Stomach (tissue), 4 donors: ENCODE measurements at regions not wholly inside any gene's neighbourhood (a gene's known extent, or its start where the extent isn't known, plus 50 kb on each side); places are given as distances from the start of the nearest gene placed in this dataset.

Experiments
- POLR2A ChIP-seq, 4 donors: fragments of 450-650 bp; IDR thresholded peaks; one replicate each; pipeline ENCODE4 v1.6.1; 2016; ENCODE audit warnings: antibody characterized with exemption in 4 of 4, control low read depth in 2 of 4, mild to moderate bottlenecking in 1 of 4, moderate library complexity in 1 of 4
- POLR2AphosphoS5 ChIP-seq, 3 donors: sonication (generic); formaldehyde crosslinking; IDR thresholded peaks; one replicate each; pipeline ENCODE4 v1.6.1; 2016; ENCODE audit warnings: antibody characterized with exemption in 3 of 3
- TF ChIP-seq, protein P1 (sequence below), 7 experiments: fragments of 450-650 bp in 4 of 7; fragments of 200-600 bp in 3 of 7; sonication (generic) in 3 of 7; IDR thresholded peaks; one replicate each; pipeline ENCODE4 v1.5.1; 2016 to 2019; ENCODE audit warnings: antibody characterized with exemption in 7 of 7, control low read depth in 2 of 7, mild to moderate bottlenecking in 1 of 7

DNA sequence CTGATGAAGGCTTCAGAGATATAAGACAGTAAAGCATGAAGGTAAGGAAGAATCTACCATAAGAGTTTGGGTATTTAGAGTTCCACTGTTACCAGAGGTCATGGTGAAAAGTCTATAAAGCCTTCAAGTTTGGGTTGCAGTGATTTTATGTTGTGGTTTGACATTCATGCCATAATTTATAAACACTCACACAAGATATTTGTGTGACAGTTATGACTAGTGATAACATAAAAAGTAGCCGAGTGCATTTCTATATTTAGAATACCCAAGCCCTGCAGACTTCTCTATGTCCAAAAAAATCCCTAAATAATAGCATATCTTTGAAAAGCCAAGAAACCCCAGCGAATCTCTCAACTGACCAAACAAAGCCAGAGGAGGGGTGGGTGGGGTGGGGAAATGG lies 229.9 kb downstream of the CXCL12 start:
- TF ChIP-seq POLR2AphosphoS5 (IDR thresholded peaks at IDR 0.05) (no peak), POLR2A (IDR thresholded peaks at IDR 0.05) (no peak)
- TF ChIP-seq, protein P1, sequence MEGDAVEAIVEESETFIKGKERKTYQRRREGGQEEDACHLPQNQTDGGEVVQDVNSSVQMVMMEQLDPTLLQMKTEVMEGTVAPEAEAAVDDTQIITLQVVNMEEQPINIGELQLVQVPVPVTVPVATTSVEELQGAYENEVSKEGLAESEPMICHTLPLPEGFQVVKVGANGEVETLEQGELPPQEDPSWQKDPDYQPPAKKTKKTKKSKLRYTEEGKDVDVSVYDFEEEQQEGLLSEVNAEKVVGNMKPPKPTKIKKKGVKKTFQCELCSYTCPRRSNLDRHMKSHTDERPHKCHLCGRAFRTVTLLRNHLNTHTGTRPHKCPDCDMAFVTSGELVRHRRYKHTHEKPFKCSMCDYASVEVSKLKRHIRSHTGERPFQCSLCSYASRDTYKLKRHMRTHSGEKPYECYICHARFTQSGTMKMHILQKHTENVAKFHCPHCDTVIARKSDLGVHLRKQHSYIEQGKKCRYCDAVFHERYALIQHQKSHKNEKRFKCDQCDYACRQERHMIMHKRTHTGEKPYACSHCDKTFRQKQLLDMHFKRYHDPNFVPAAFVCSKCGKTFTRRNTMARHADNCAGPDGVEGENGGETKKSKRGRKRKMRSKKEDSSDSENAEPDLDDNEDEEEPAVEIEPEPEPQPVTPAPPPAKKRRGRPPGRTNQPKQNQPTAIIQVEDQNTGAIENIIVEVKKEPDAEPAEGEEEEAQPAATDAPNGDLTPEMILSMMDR (IDR thresholded peaks at IDR 0.05) = no peak
